Panc1 (cell line): ENCODE measurements at regions not wholly inside any gene's neighbourhood (a gene's known extent, or its start where the extent isn't known, plus 50 kb on each side); places are given as distances from the start of the nearest gene placed in this dataset.

ENCODE experiments used
- ATAC-seq: fragments of 200-7000 bp; cut with Tn5 transposase; 2 replicates; pipeline ENCODE4 v1.9.1; 2020; ENCODE audit warnings: mild to moderate bottlenecking, moderate library complexity
- BruUV-seq: library from RNA; stranded (reverse); fragments of 400-500 nt; replicated peaks from 2 replicates; lab custom pipeline; 2021; lab: Mats Ljungman, UMichigan
- CTCF ChIA-PET: fragments of 300-600 bp; sonication (Branson Sonifier 250); formaldehyde crosslinking; loops from one replicate; lab custom pipeline; 2022; ENCODE audit warnings: antibody characterized with exemption; lab: Charles Lee
- POLR2A ChIA-PET: fragments of 300-600 bp; sonication (Branson Sonifier 250); formaldehyde crosslinking; loops from one replicate; lab custom pipeline; 2022; ENCODE audit warnings: antibody characterized with exemption; lab: Charles Lee
- DNase-seq: peaks from one replicate; pipeline ENCODE4 v3.0.0-alpha.2; 2010; ENCODE audit warnings: low read depth, low spot score
- H3K27ac ChIP-seq: 2 replicates; pipeline ENCODE4 v1.5.1; 2011; ENCODE audit warnings: mild to moderate bottlenecking, low read length, inconsistent platforms
- H3K27me3 ChIP-seq: fragments of 200-500 bp; sonication (Bioruptor generic); 2 replicates; pipeline ENCODE4 v1.6.0; 2014; ENCODE audit warnings: low read length, inconsistent platforms; ENCODE audit not compliant: control insufficient read depth, insufficient read depth
- H3K36me3 ChIP-seq: fragments of 200-500 bp; sonication (Bioruptor generic); 2 replicates; pipeline ENCODE4 v1.5.1; 2014; ENCODE audit warnings: inconsistent platforms, mild to moderate bottlenecking, low read length, moderate library complexity; ENCODE audit not compliant: control insufficient read depth, insufficient read depth
- H3K4me1 ChIP-seq: 2 replicates; pipeline ENCODE4 v1.5.1; 2011; ENCODE audit warnings: inconsistent platforms, mild to moderate bottlenecking, low read length, moderate library complexity; ENCODE audit not compliant: control insufficient read depth, insufficient read depth
- H3K4me3 ChIP-seq, 2 experiments: 2 replicates each; pipeline ENCODE4 v1.5.1; 2011 to 2012; ENCODE audit warnings: low read depth in 2 of 2, low read length in 2 of 2, mild to moderate bottlenecking in 2 of 2, inconsistent platforms in 1 of 2, moderate library complexity in 1 of 2
- H3K9me3 ChIP-seq: fragments of 200-500 bp; sonication (Bioruptor generic); 2 replicates; pipeline ENCODE4 v1.5.1; 2014; ENCODE audit warnings: low read depth, mild to moderate bottlenecking, inconsistent platforms, low read length, moderate library complexity; ENCODE audit not compliant: control insufficient read depth, insufficient read depth
- POLR2AphosphoS5 ChIP-seq: IDR thresholded peaks from 2 replicates; pipeline ENCODE4 v1.6.1; 2012; ENCODE audit warnings: mild to moderate bottlenecking, low read depth, low read length, moderate library complexity
- SIN3A ChIP-seq: IDR thresholded peaks from 2 replicates; pipeline ENCODE4 v1.6.1; 2012; ENCODE audit warnings: low read depth, mild to moderate bottlenecking, low read length, moderate library complexity, borderline replicate concordance; ENCODE audit not compliant: insufficient read depth
- TCF7L2 ChIP-seq: IDR thresholded peaks from 2 replicates; pipeline ENCODE4 v1.6.1; 2011; ENCODE audit warnings: mild to moderate bottlenecking, low read depth, low read length, inconsistent platforms
- in situ Hi-C: cut with HindIII; loops from 2 replicates; pipeline ENCODE4 v1.10.0; 2016; ENCODE audit warnings: low sequenced_read_pairs, low pct_unique_long_range_greater_than_20kb
- intact Hi-C: fragments of 100-400 bp; cut with micrococcal nuclease; formaldehyde crosslinking; loops from one replicate; pipeline ENCODE4 v1.10.0; 2022; ENCODE audit not compliant: unreplicated experiment
- TF ChIP-seq, protein P1 (sequence below): fragments of 450-650 bp; IDR thresholded peaks from 2 replicates; pipeline ENCODE4 v1.5.1; 2017; ENCODE audit warnings: mild to moderate bottlenecking
- TF ChIP-seq, protein P2 (sequence below), 2 experiments: IDR thresholded peaks; 2 replicates each; pipeline ENCODE4 v1.6.1; 2011 to 2012; ENCODE audit warnings: low read depth in 2 of 2, control low read depth in 1 of 2, low read length in 1 of 2, mild to moderate bottlenecking in 1 of 2, moderate library complexity in 1 of 2; ENCODE audit not compliant: insufficient read depth in 1 of 2

DNA sequence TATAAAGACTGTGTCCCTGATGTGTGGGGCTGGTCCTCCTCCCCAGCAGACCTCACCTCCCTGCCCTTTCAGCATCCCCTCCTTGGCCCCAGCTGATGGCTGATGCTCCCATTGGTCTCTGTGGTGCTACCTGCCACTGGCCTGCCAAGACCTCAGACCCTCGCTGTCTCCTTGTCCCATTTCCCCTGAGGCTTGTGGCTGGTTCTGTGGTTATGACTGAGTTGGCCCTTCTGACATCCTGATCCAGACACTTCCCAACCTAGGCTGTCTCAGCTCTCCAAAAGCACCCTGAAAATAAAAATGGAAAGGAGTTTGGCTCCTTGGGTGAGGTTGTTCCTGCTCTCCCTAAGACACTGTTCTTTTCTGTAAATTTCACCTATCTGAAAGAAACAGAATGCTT lies 214.2 kb downstream of the RPS24 start:
- CTCF ChIA-PET = no interaction called here

DNA sequence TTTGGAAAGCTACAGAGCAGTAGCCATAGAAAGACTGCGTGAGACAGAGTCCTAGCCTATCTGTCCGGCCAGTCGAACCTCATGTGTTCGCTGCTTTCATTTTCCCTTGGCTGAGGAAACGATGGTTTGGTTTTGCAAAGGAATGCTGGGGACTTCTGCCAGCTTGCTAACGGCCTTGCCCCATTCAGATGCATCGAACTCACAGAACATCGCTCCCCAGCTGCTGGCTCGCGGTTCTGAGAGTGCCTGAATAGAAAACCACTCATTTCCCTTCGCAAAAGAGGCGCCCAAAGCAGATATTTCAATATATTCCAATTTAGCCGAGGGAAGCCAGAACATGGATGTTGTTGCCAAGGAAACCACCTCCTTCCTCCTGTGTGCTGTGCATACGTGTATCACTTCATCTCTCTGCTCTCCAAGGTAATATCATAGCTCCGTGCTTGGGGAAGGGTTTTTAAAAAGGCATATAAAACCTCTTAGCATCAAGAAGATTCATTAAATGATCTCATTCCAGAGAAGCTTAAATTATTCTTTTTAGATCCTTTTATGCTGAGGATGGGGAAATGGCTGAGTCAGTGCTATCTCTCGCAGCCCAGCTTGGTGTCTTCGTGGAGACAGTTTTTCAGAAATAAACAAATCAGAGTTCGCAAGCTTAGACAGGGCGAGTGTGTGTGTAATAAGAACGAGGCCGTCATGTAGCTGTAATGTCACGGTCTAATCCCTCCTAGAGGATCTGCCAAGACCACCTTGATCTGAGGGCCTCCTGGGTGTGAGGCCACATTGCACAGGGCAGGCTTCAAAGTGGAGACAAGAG lies 215.2 kb downstream of the RPS24 start:
- intact Hi-C loops = no loop called here
- Histone ChIP-seq H3K9me3 (no peaks in the 10 kb centered on the region), H3K4me1 (no peaks in the 10 kb centered on the region), H3K27me3 (no peaks in the 10 kb centered on the region), H3K4me3 (no peak overlapping the region), H3K36me3 (no peaks in the 10 kb centered on the region), H3K27ac (no peak overlapping the region)
- ATAC-seq (no peak), DNase-seq (no peak)
- ChIA-PET POLR2A (no interaction called here), CTCF (no interaction called here)
- in situ Hi-C loops = no loop called here
- TF ChIP-seq TCF7L2 (no peak), POLR2AphosphoS5 (no peak), SIN3A (no peak)
- TF ChIP-seq, protein P1, sequence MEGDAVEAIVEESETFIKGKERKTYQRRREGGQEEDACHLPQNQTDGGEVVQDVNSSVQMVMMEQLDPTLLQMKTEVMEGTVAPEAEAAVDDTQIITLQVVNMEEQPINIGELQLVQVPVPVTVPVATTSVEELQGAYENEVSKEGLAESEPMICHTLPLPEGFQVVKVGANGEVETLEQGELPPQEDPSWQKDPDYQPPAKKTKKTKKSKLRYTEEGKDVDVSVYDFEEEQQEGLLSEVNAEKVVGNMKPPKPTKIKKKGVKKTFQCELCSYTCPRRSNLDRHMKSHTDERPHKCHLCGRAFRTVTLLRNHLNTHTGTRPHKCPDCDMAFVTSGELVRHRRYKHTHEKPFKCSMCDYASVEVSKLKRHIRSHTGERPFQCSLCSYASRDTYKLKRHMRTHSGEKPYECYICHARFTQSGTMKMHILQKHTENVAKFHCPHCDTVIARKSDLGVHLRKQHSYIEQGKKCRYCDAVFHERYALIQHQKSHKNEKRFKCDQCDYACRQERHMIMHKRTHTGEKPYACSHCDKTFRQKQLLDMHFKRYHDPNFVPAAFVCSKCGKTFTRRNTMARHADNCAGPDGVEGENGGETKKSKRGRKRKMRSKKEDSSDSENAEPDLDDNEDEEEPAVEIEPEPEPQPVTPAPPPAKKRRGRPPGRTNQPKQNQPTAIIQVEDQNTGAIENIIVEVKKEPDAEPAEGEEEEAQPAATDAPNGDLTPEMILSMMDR = no peak
- TF ChIP-seq, protein P2, sequence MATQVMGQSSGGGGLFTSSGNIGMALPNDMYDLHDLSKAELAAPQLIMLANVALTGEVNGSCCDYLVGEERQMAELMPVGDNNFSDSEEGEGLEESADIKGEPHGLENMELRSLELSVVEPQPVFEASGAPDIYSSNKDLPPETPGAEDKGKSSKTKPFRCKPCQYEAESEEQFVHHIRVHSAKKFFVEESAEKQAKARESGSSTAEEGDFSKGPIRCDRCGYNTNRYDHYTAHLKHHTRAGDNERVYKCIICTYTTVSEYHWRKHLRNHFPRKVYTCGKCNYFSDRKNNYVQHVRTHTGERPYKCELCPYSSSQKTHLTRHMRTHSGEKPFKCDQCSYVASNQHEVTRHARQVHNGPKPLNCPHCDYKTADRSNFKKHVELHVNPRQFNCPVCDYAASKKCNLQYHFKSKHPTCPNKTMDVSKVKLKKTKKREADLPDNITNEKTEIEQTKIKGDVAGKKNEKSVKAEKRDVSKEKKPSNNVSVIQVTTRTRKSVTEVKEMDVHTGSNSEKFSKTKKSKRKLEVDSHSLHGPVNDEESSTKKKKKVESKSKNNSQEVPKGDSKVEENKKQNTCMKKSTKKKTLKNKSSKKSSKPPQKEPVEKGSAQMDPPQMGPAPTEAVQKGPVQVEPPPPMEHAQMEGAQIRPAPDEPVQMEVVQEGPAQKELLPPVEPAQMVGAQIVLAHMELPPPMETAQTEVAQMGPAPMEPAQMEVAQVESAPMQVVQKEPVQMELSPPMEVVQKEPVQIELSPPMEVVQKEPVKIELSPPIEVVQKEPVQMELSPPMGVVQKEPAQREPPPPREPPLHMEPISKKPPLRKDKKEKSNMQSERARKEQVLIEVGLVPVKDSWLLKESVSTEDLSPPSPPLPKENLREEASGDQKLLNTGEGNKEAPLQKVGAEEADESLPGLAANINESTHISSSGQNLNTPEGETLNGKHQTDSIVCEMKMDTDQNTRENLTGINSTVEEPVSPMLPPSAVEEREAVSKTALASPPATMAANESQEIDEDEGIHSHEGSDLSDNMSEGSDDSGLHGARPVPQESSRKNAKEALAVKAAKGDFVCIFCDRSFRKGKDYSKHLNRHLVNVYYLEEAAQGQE (IDR thresholded peaks at IDR 0.05; ENCODE audit: insufficient read depth in 1 of 2, low read depth in 2 of 2, low read length in 1 of 2) = no peak
- BruUV-seq = no TSS peak

More for the DNA sequence above, 214.2 kb downstream of the RPS24 start:
- H3K27me3 ChIP-seq = no peaks in the 10 kb centered on the region
- H3K4me1 ChIP-seq = no peaks in the 10 kb centered on the region
- in situ Hi-C loops (no loop called here), intact Hi-C loops (no loop called here)
- H3K27ac ChIP-seq = no peak overlapping the region
- no peaks in the 10 kb centered on the region for H3K36me3 ChIP-seq
- ATAC-seq = no peak
- DNase-seq = no peak
- no peaks in the 10 kb centered on the region for H3K9me3 ChIP-seq
- POLR2A ChIA-PET = no interaction called here
- H3K4me3 ChIP-seq = no peak overlapping the region
- BruUV-seq = no TSS peak
- no peak for TF ChIP-seq SIN3A
- TF ChIP-seq, protein P2 (IDR thresholded peaks at IDR 0.05; ENCODE audit: insufficient read depth in 1 of 2, low read depth in 2 of 2, low read length in 1 of 2) = no peak
- TF ChIP-seq TCF7L2 = no peak
- no peak for TF ChIP-seq POLR2AphosphoS5
- TF ChIP-seq, protein P1 = no peak
